ENCODE measurements at regions not wholly inside any gene's neighbourhood (a gene's known extent, or its start where the extent isn't known, plus 50 kb on each side); places are given as distances from the start of the nearest gene placed in this dataset.
"Not testable (repeated sequence)": the region's sequence is repeated elsewhere in the genome, so short reads cannot be mapped to it uniquely, and the experiment has no call there.

- no peak for DNase-seq
Observed at GRCh38 chr9:720239-720881, 121.1 kb upstream of the DMRT1 start.

GRCh38 chr9:722388-722980 lies 119.0 kb upstream of the DMRT1 start:
- DNase-seq: no peak

- DNase-seq: not testable (repeated sequence)
Observed at GRCh38 chr9:724461-724860, 117.0 kb upstream of the DMRT1 start.

- DNase-seq: no peak
Observed at GRCh38 chr9:726005-726404, 115.5 kb upstream of the DMRT1 start.

GRCh38 chr9:727767-728166 lies 113.7 kb upstream of the DMRT1 start:
- no peak for DNase-seq

GRCh38 chr9:728535-728934 lies 113.0 kb upstream of the DMRT1 start:
- no peak for DNase-seq

GRCh38 chr9:731474-731873 lies 110.0 kb upstream of the DMRT1 start:
- no peak for DNase-seq

GRCh38 chr9:734831-735511 lies 106.5 kb upstream of the DMRT1 start:
- no peak for DNase-seq

GRCh38 chr9:737400-738120 lies 103.9 kb upstream of the DMRT1 start:
- DNase-seq: no peak

GRCh38 chr9:738209-738915 lies 103.1 kb upstream of the DMRT1 start:
- no peak for DNase-seq

GRCh38 chr9:739362-739761 lies 102.1 kb upstream of the DMRT1 start:
- DNase-seq: no peak

- no peak for DNase-seq
Observed at GRCh38 chr9:740221-740620, 101.3 kb upstream of the DMRT1 start.

- DNase-seq: no peak
Observed at GRCh38 chr9:742104-742503, 99.4 kb upstream of the DMRT1 start.

GRCh38 chr9:742914-743589 lies 98.4 kb upstream of the DMRT1 start:
- DNase-seq: no peak

- no peak for DNase-seq
Observed at GRCh38 chr9:744046-744712, 97.3 kb upstream of the DMRT1 start.

GRCh38 chr9:744790-745484 lies 96.6 kb upstream of the DMRT1 start:
- no peak for DNase-seq

GRCh38 chr9:745761-746380 lies 95.6 kb upstream of the DMRT1 start:
- no peak for DNase-seq

GRCh38 chr9:746661-747434 lies 94.6 kb upstream of the DMRT1 start:
- DNase-seq: no peak

GRCh38 chr9:747567-747966 lies 93.9 kb upstream of the DMRT1 start:
- DNase-seq: no peak

Data from activated CD4-positive, alpha-beta T cell treated with anti-CD3 and anti-CD28 coated beads for 48 hours (primary cell).